H9 (cell line): ENCODE measurements at regions not wholly inside any gene's neighbourhood (a gene's known extent, or its start where the extent isn't known, plus 50 kb on each side); places are given as distances from the start of the nearest gene placed in this dataset.
"Not testable (repeated sequence)": the region's sequence is repeated elsewhere in the genome, so short reads cannot be mapped to it uniquely, and the experiment has no call there.

ENCODE experiments used
- DNase-seq: peaks from one replicate; pipeline ENCODE4 v3.0.0-alpha.2; 2017
- H2AFZ ChIP-seq: one replicate; pipeline ENCODE4 v1.6.1; 2013; ENCODE audit warnings: mild to moderate bottlenecking, low read length, control low read depth, moderate library complexity
- H2AK5ac ChIP-seq: 2 replicates; pipeline ENCODE4 v1.6.1; 2013; ENCODE audit warnings: low read length, control low read depth, mixed read lengths; ENCODE audit not compliant: insufficient read length
- H2BK120ac ChIP-seq: one replicate; pipeline ENCODE4 v1.6.1; 2013; ENCODE audit warnings: low read depth, mild to moderate bottlenecking, low read length, control low read depth, inconsistent platforms; ENCODE audit not compliant: poor library complexity, severe bottlenecking
- H2BK12ac ChIP-seq: 2 replicates; pipeline ENCODE4 v1.6.1; 2013; ENCODE audit warnings: low read length, control low read depth, mixed read lengths, low read depth; ENCODE audit not compliant: insufficient read length
- H2BK15ac ChIP-seq: 2 replicates; pipeline ENCODE4 v1.6.1; 2013; ENCODE audit warnings: low read depth, low read length, control low read depth
- H2BK20ac ChIP-seq: one replicate; pipeline ENCODE4 v1.6.1; 2013; ENCODE audit warnings: low read depth, mild to moderate bottlenecking, low read length, control low read depth, inconsistent platforms; ENCODE audit not compliant: poor library complexity, severe bottlenecking
- H2BK5ac ChIP-seq: 2 replicates; pipeline ENCODE4 v1.6.1; 2013; ENCODE audit warnings: low read length, control low read depth, mixed read lengths; ENCODE audit not compliant: insufficient read length
- H3K14ac ChIP-seq: 2 replicates; pipeline ENCODE4 v1.6.1; 2013; ENCODE audit warnings: low read length, control low read depth; ENCODE audit not compliant: insufficient read depth
- H3K18ac ChIP-seq: 2 replicates; pipeline ENCODE4 v1.6.1; 2013; ENCODE audit warnings: low read depth, mild to moderate bottlenecking, mixed read lengths, low read length, control low read depth; ENCODE audit not compliant: insufficient read length
- H3K23ac ChIP-seq: 2 replicates; pipeline ENCODE4 v1.6.1; 2013; ENCODE audit warnings: low read length, control low read depth, mixed read lengths, low read depth; ENCODE audit not compliant: insufficient read length
- H3K23me2 ChIP-seq: 2 replicates; pipeline ENCODE4 v1.6.1; 2013; ENCODE audit warnings: low read depth, mild to moderate bottlenecking, mixed read lengths, low read length, control low read depth; ENCODE audit not compliant: insufficient read length, poor library complexity, severe bottlenecking
- H3K27ac ChIP-seq: 2 replicates; pipeline ENCODE4 v1.5.1; 2013; ENCODE audit warnings: low read length, control low read depth, mixed read lengths, low read depth; ENCODE audit not compliant: insufficient read length
- H3K27me3 ChIP-seq: 2 replicates; pipeline ENCODE4 v1.6.1; 2013; ENCODE audit warnings: low read length, control low read depth, inconsistent platforms; ENCODE audit not compliant: insufficient read depth
- H3K4ac ChIP-seq: 2 replicates; pipeline ENCODE4 v1.6.1; 2013; ENCODE audit warnings: low read depth, mild to moderate bottlenecking, control low read depth, inconsistent platforms, low read length, moderate library complexity
- H3K4me1 ChIP-seq: 2 replicates; pipeline ENCODE4 v1.6.1; 2013; ENCODE audit warnings: low read length, control low read depth, inconsistent platforms; ENCODE audit not compliant: insufficient read depth
- H3K4me2 ChIP-seq: 2 replicates; pipeline ENCODE4 v1.6.1; 2013; ENCODE audit warnings: low read length, control low read depth, mixed read lengths; ENCODE audit not compliant: insufficient read length, insufficient read depth
- H3K56ac ChIP-seq: 2 replicates; pipeline ENCODE4 v1.6.1; 2013; ENCODE audit warnings: low read depth, mild to moderate bottlenecking, mixed read lengths, low read length, control low read depth; ENCODE audit not compliant: insufficient read length
- H3K79me1 ChIP-seq: 2 replicates; pipeline ENCODE4 v1.6.1; 2013; ENCODE audit warnings: low read depth, mild to moderate bottlenecking, moderate library complexity, low read length, control low read depth, inconsistent platforms; ENCODE audit not compliant: insufficient read depth, poor library complexity, severe bottlenecking
- H3K79me2 ChIP-seq: 2 replicates; pipeline ENCODE4 v1.6.1; 2013; ENCODE audit warnings: low read length, control low read depth, inconsistent platforms; ENCODE audit not compliant: insufficient read depth
- H3K9ac ChIP-seq: 2 replicates; pipeline ENCODE4 v1.6.1; 2013; ENCODE audit warnings: low read length, control low read depth, mixed read lengths; ENCODE audit not compliant: insufficient read length; ENCODE audit errors: extremely low read depth
- H3K9me3 ChIP-seq: one replicate; pipeline ENCODE4 v1.6.1; 2013; ENCODE audit warnings: low read depth, low read length, inconsistent platforms; ENCODE audit not compliant: control insufficient read depth
- H3T11ph ChIP-seq: one replicate; pipeline ENCODE4 v1.6.1; 2013; ENCODE audit warnings: mild to moderate bottlenecking, low read length, control low read depth, inconsistent platforms
- H4K20me1 ChIP-seq: one replicate; pipeline ENCODE4 v1.6.1; 2013; ENCODE audit not compliant: control insufficient read depth, insufficient read length, insufficient read depth
- H4K5ac ChIP-seq: 2 replicates; pipeline ENCODE4 v1.6.1; 2013; ENCODE audit warnings: low read depth, mild to moderate bottlenecking, mixed read lengths, low read length, control low read depth; ENCODE audit not compliant: insufficient read length
- H4K8ac ChIP-seq: replicated peaks from 2 replicates; pipeline ENCODE4 v1.6.1; 2013; ENCODE audit warnings: low read length, control low read depth, mixed read lengths, low read depth; ENCODE audit not compliant: insufficient read length
- H4K91ac ChIP-seq: 2 replicates; pipeline ENCODE4 v1.6.1; 2013; ENCODE audit warnings: low read depth, mild to moderate bottlenecking, moderate library complexity, mixed read lengths, low read length, control low read depth; ENCODE audit not compliant: insufficient read length
- H3K27ac Mint-ChIP-seq, 3 experiments: 2 replicates in 2 of 3; 3 replicates in 1 of 3; pipeline ENCODE4 v1.8.0; 2020 to 2021; ENCODE audit warnings: mixed read lengths in 3 of 3, mild to moderate bottlenecking in 1 of 3, moderate library complexity in 1 of 3
- H3K27me3 Mint-ChIP-seq: 2 replicates; pipeline ENCODE4 v1.8.0; 2021; ENCODE audit warnings: low read depth, mild to moderate bottlenecking, moderate library complexity, mixed read lengths
- H3K36me3 Mint-ChIP-seq, 3 experiments: 2 replicates in 2 of 3; 3 replicates in 1 of 3; pipeline ENCODE4 v1.8.0; 2020 to 2021; ENCODE audit warnings: low read depth in 3 of 3, mixed read lengths in 3 of 3; ENCODE audit not compliant: insufficient read depth in 1 of 3
- H3K4me1 Mint-ChIP-seq, 2 experiments: 2 replicates each; pipeline ENCODE4 v1.8.0; 2020; ENCODE audit warnings: mixed read lengths in 2 of 2
- H3K4me3 Mint-ChIP-seq, 2 experiments: 2 replicates in 1 of 2; 3 replicates in 1 of 2; pipeline ENCODE4 v1.8.0; 2020 to 2021; ENCODE audit warnings: mild to moderate bottlenecking in 2 of 2, mixed read lengths in 2 of 2, moderate library complexity in 1 of 2
- H3K9me3 Mint-ChIP-seq, 2 experiments: 2 replicates in 1 of 2; 3 replicates in 1 of 2; pipeline ENCODE4 v1.8.0; 2020; ENCODE audit warnings: mild to moderate bottlenecking in 2 of 2, mixed read lengths in 2 of 2, moderate library complexity in 1 of 2
- WGBS: extraction: QIAGEN DNeasy Blood & Tissue Kit; methylation state at CpG from one replicate; pipeline ENCODE4 v1.1.7; 2013; ENCODE audit warnings: missing lambda C conversion rate, low lambda C conversion rate, mixed read lengths; ENCODE audit not compliant: insufficient read length; ENCODE audit errors: extremely low coverage; 5-methylcytosine and 5-hydroxymethylcytosine counted together

DNA sequence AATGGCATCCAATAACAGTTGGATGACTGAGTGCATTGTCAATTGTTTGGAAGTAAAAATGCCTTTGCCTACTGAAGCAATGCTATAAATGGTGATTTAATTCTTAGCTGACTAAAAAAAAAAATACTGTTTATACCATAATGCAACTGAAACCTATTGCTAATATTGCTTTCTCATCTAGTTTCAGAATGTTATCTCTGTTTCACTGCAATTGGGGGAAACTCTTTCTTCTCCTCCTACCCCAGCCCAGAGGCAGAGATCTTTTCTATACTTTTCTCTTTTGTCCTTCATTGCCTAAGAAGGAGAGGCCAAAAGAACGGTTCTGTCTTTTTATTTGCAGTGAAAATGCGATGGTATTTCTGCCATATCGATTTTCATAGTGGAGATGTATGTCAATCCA, 242.5 kb downstream of the ZNF92 start:
- not testable (repeated sequence) for H3K4me3 Mint-ChIP-seq, H3K4me2 ChIP-seq, H4K5ac ChIP-seq, H3K27me3 ChIP-seq, H4K8ac ChIP-seq, H4K20me1 ChIP-seq, H4K91ac ChIP-seq, H3K79me2 ChIP-seq, H3K56ac ChIP-seq, H2BK15ac ChIP-seq, H3K27ac Mint-ChIP-seq, H2BK12ac ChIP-seq, H2AFZ ChIP-seq, H3K4me1 Mint-ChIP-seq, H3K4me1 ChIP-seq, H3K9me3 ChIP-seq, H3K9me3 Mint-ChIP-seq, H3K79me1 ChIP-seq, H2BK120ac ChIP-seq, H3K4ac ChIP-seq, H2BK5ac ChIP-seq, H3K27ac ChIP-seq, H3K36me3 Mint-ChIP-seq, H3K23ac ChIP-seq, H2AK5ac ChIP-seq, H2BK20ac ChIP-seq, H3T11ph ChIP-seq, H3K18ac ChIP-seq, DNase-seq, H3K14ac ChIP-seq, H3K23me2 ChIP-seq, H3K9ac ChIP-seq
- peaks cover 15% of the 10 kb centered on the region for H3K27me3 Mint-ChIP-seq
- WGBS: no CpG with 5 or more reads among the region's 3 CpGs

DNA sequence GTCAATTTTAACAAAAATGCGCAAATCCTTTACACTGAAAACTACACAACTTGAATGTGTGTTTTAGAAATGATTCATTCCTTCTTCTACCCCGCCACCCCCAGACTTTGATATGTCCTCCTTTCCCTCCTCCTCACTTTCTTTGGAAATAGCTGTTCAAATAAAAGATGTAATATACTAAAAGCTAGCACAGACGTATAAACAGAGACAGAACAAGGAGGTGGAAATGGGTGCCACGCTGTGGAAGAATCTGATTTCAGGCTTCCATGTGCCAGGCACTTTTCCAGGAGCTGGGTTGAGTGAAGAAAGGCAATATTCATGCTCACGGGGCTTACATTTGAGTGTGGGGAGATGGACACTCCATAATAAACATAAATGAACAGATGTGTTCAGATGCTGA, 246.6 kb downstream of the ZNF92 start:
- no CpG with 5 or more reads among the region's 5 CpGs for WGBS
- H3K27me3 ChIP-seq, H3K9ac ChIP-seq, H2BK20ac ChIP-seq, H3K27me3 Mint-ChIP-seq, H4K8ac ChIP-seq, H3K23ac ChIP-seq, H3K4me3 Mint-ChIP-seq, H2BK120ac ChIP-seq, H3K27ac ChIP-seq, H3K4me2 ChIP-seq, H4K5ac ChIP-seq, H3K27ac Mint-ChIP-seq, H2BK12ac ChIP-seq, H3K79me1 ChIP-seq, H3K23me2 ChIP-seq, H3K79me2 ChIP-seq, H2AFZ ChIP-seq, H3K56ac ChIP-seq, H3K9me3 Mint-ChIP-seq, H3K36me3 Mint-ChIP-seq, H3K4me1 ChIP-seq, H3K9me3 ChIP-seq, DNase-seq, H2BK5ac ChIP-seq, H3K18ac ChIP-seq, H3T11ph ChIP-seq, H4K91ac ChIP-seq, H3K14ac ChIP-seq, H4K20me1 ChIP-seq, H2AK5ac ChIP-seq, H3K4ac ChIP-seq, H2BK15ac ChIP-seq: not testable (repeated sequence)
- H3K4me1 Mint-ChIP-seq: peaks cover 8 to 14% of the 10 kb centered on the region in 2 experiments
